ENCODE measurements at regions not wholly inside any gene's neighbourhood (a gene's known extent, or its start where the extent isn't known, plus 50 kb on each side); places are given as distances from the start of the nearest gene placed in this dataset.

- no peak overlapping the region for H3K18ac ChIP-seq (ENCODE audit: extremely low read depth, low read length)
- no peak overlapping the region for H3K27ac ChIP-seq (ENCODE audit: low read depth, low read length)
- H4K20me1 ChIP-seq (replicated peaks in 1 of 2; ENCODE audit: control insufficient read depth in 1 of 2, insufficient read depth in 2 of 2, low read length in 2 of 2) = no peaks in the 10 kb centered on the region
- no peak overlapping the region for H3K14ac ChIP-seq (ENCODE audit: insufficient read length)
- H3K79me2 ChIP-seq (ENCODE audit: control insufficient read depth in 1 of 2, insufficient read depth in 2 of 2, low read length in 2 of 2) = no peaks in the 10 kb centered on the region
- H3K27me3 ChIP-seq (replicated peaks in 1 of 4; ENCODE audit: control insufficient read depth in 3 of 4, extremely low read depth in 1 of 4, insufficient read depth in 3 of 4, low read length in 3 of 4) = no peaks in the 10 kb centered on the region
- no peak overlapping the region for H3K4me2 ChIP-seq (ENCODE audit: insufficient read depth in 1 of 2, low read depth in 2 of 2, low read length in 2 of 2)
- no peaks in the 10 kb centered on the region for H3K36me3 ChIP-seq (ENCODE audit: control insufficient read depth in 2 of 4, insufficient read depth in 4 of 4, low read length in 3 of 4)
- no peak overlapping the region for H3K23ac ChIP-seq (ENCODE audit: insufficient read length)
- DNase-seq (ENCODE audit: low read depth in 1 of 2, low spot score in 2 of 2) = no peak
- no peak overlapping the region for H2BK20ac ChIP-seq (ENCODE audit: low read length)
- H4K8ac ChIP-seq (ENCODE audit: extremely low read depth, insufficient read depth, low read length) = no peak overlapping the region
- no peak overlapping the region for H2AK5ac ChIP-seq (ENCODE audit: low read depth, low read length)
- H3K79me1 ChIP-seq (ENCODE audit: low read depth, low read length) = no peaks in the 10 kb centered on the region
- H3K23me2 ChIP-seq (ENCODE audit: low read depth, low read length) = no peaks in the 10 kb centered on the region
- 84% methylated on average over 4 of the region's 4 CpGs; no CpG with 5 or more reads in 1 of the 2 experiments for WGBS, 2 experiments (ENCODE audit: extremely low coverage in 1 of 2, insufficient coverage in 1 of 2, insufficient read length in 1 of 2, insufficient replicate concordance in 2 of 2, low coverage in 1 of 2, low lambda C conversion rate in 2 of 2, missing lambda C conversion rate in 1 of 2)
- H3K9ac ChIP-seq (replicated peaks in 1 of 4; ENCODE audit: extremely low read depth in 1 of 4, low read depth in 3 of 4, low read length in 3 of 4) = no peak overlapping the region
- FAIRE-seq = no peak
- H4K91ac ChIP-seq (replicated peaks; ENCODE audit: insufficient read length, low read length) = no peak overlapping the region
- ChIA-PET CTCF (ENCODE audit: partially characterized antibody) (interaction anchor here (0.7 to 1.2 kb wide), 4 partner anchors 9 to 203 kb away, joined by 3 to 4 read pairs (median 4); no protein-coding TSS in a partner anchor), POLR2A (ENCODE audit: partially characterized antibody) (no interaction called here)
- H3K4ac ChIP-seq (replicated peaks; ENCODE audit: insufficient read length, low read depth, low read length) = no peak overlapping the region
- no peak overlapping the region for H2AFZ ChIP-seq (ENCODE audit: low read length)
- no peak overlapping the region for H3K4me3 ChIP-seq (ENCODE audit: extremely low read depth in 1 of 4, insufficient read depth in 2 of 4, low read depth in 3 of 4, low read length in 4 of 4)
- H3K4me1 ChIP-seq (replicated peaks in 1 of 4; ENCODE audit: control insufficient read depth in 3 of 4, insufficient read depth in 4 of 4, low read length in 3 of 4) = peaks cover 0 to 3% (median 0%) of the 10 kb centered on the region in 4 experiments; a peak in 2 of 7 replicates
- no peak overlapping the region for H4K5ac ChIP-seq (ENCODE audit: insufficient read length, low read depth, low read length)
- no peak overlapping the region for H3K56ac ChIP-seq (replicated peaks; ENCODE audit: insufficient read length, low read depth, low read length)
- H2BK5ac ChIP-seq (ENCODE audit: low read depth, low read length) = no peak overlapping the region
- H2BK12ac ChIP-seq (ENCODE audit: low read depth, low read length) = no peak overlapping the region
- TF ChIP-seq CBX8 (IDR thresholded peaks at IDR 0.05; ENCODE audit: borderline replicate concordance, low read depth, low read length) = no peak
- no peak for TF ChIP-seq ZNF274 (IDR thresholded peaks at IDR 0.05; ENCODE audit: borderline replicate concordance, extremely low read depth, low read length)
- TF ChIP-seq TAF1 (IDR thresholded peaks at IDR 0.05; ENCODE audit: low read depth, low read length) = no peak
- TF ChIP-seq ATF3 (IDR thresholded peaks at IDR 0.05; ENCODE audit: insufficient read depth, low read depth, low read length) = no peak
- no peak for TF ChIP-seq GABPA (IDR thresholded peaks at IDR 0.05; ENCODE audit: borderline replicate concordance, insufficient read depth, low read length)
- TF ChIP-seq, protein P1, sequence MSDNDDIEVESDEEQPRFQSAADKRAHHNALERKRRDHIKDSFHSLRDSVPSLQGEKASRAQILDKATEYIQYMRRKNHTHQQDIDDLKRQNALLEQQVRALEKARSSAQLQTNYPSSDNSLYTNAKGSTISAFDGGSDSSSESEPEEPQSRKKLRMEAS (IDR thresholded peaks at IDR 0.05) = no peak
- no peak for TF ChIP-seq PHF8 (conservative IDR thresholded peaks at IDR 0.05; ENCODE audit: low read depth, low read length)
- no peak for TF ChIP-seq RNF2 (IDR thresholded peaks at IDR 0.05; ENCODE audit: borderline replicate concordance, low read depth, low read length, missing control alignments, poor library complexity, severe bottlenecking)
- TF ChIP-seq SP2 (IDR thresholded peaks at IDR 0.05; ENCODE audit: low read length) = no peak
- TF ChIP-seq CHD2 (IDR thresholded peaks at IDR 0.05; ENCODE audit: low read length) = no peak
- TF ChIP-seq BCL11A (IDR thresholded peaks at IDR 0.05; ENCODE audit: low read depth in 2 of 2, low read length in 2 of 2) = no peak
- TF ChIP-seq BACH1 (IDR thresholded peaks at IDR 0.05; ENCODE audit: low read length) = no peak
- no peak for TF ChIP-seq SIRT6 (IDR thresholded peaks at IDR 0.05; ENCODE audit: low read length)
- no peak for TF ChIP-seq BRCA1 (IDR thresholded peaks at IDR 0.05; ENCODE audit: low read depth, low read length)
- TF ChIP-seq SP4 (IDR thresholded peaks at IDR 0.05; ENCODE audit: low read length) = no peak
- no peak overlapping the region for H2BK15ac ChIP-seq (ENCODE audit: low read length)
- H3K9me3 ChIP-seq (ENCODE audit: insufficient read depth in 2 of 2, low read depth in 1 of 2, low read length in 1 of 2) = no peaks in the 10 kb centered on the region
- H2BK120ac ChIP-seq (replicated peaks; ENCODE audit: low read depth, low read length) = no peak overlapping the region
Observed at GRCh38 chr7:34332006-34332405, 326.0 kb upstream of the NPSR1 start.

Measured in H1 (cell line).